Smooth muscle cell (in vitro differentiated cells): ENCODE measurements at regions not wholly inside any gene's neighbourhood (a gene's known extent, or its start where the extent isn't known, plus 50 kb on each side); places are given as distances from the start of the nearest gene placed in this dataset.

Source experiments
- DNase-seq: peaks from one replicate; lab custom pipeline; 2025; ENCODE audit not compliant: unreplicated experiment; lab: John Stamatoyannopoulos, UW
- H2AFZ ChIP-seq: fragments of 200-600 bp; sonication (generic); 2 replicates; pipeline ENCODE4 v1.6.0; 2016; ENCODE audit warnings: antibody characterized with exemption, low read depth, mild to moderate bottlenecking
- H3F3A ChIP-seq: fragments of 200-600 bp; sonication (generic); 2 replicates; pipeline ENCODE4 v1.6.0; 2017; ENCODE audit warnings: antibody characterized with exemption, low read depth
- H3K27ac ChIP-seq: fragments of 200-600 bp; sonication (generic); 2 replicates; pipeline ENCODE4 v1.5.1; 2016; ENCODE audit warnings: low read depth, mild to moderate bottlenecking
- H3K27me3 ChIP-seq: fragments of 200-600 bp; sonication (generic); 2 replicates; pipeline ENCODE4 v1.6.1; 2016; ENCODE audit warnings: low read depth, mild to moderate bottlenecking
- H3K36me3 ChIP-seq: fragments of 200-600 bp; sonication (generic); 2 replicates; pipeline ENCODE4 v1.5.1; 2016; ENCODE audit warnings: low read depth
- H3K4me1 ChIP-seq: fragments of 200-600 bp; sonication (generic); 2 replicates; pipeline ENCODE4 v1.5.1; 2016; ENCODE audit warnings: low read depth
- H3K4me2 ChIP-seq: fragments of 200-600 bp; sonication (generic); 2 replicates; pipeline ENCODE4 v1.6.0; 2016; ENCODE audit warnings: mild to moderate bottlenecking
- H3K4me3 ChIP-seq: fragments of 200-600 bp; sonication (generic); 2 replicates; pipeline ENCODE4 v1.5.1; 2016; ENCODE audit warnings: mild to moderate bottlenecking
- H3K79me2 ChIP-seq: fragments of 200-600 bp; sonication (generic); 2 replicates; pipeline ENCODE4 v1.6.0; 2016; ENCODE audit warnings: low read depth, mild to moderate bottlenecking
- H3K9ac ChIP-seq: fragments of 200-600 bp; sonication (generic); 2 replicates; pipeline ENCODE4 v1.6.0; 2016; ENCODE audit warnings: low read depth
- H3K9me3 ChIP-seq: fragments of 200-600 bp; sonication (generic); replicated peaks from 2 replicates; pipeline ENCODE4 v1.5.1; 2016; ENCODE audit warnings: low read depth
- H4K20me1 ChIP-seq: fragments of 200-600 bp; sonication (generic); 2 replicates; pipeline ENCODE4 v1.6.0; 2016; ENCODE audit warnings: low read depth
- WGBS: methylation state at CpG from one replicate; pipeline ENCODE4 v1.1.7; 2016; ENCODE audit warnings: low lambda C conversion rate; 5-methylcytosine and 5-hydroxymethylcytosine counted together
- TF ChIP-seq, protein P1 (sequence below): fragments of 200-600 bp; sonication (generic); IDR thresholded peaks from 2 replicates; pipeline ENCODE4 v1.5.1; 2017; ENCODE audit warnings: borderline replicate concordance, mild to moderate bottlenecking, antibody characterized with exemption; ENCODE audit not compliant: insufficient read depth, poor library complexity, severe bottlenecking

DNA sequence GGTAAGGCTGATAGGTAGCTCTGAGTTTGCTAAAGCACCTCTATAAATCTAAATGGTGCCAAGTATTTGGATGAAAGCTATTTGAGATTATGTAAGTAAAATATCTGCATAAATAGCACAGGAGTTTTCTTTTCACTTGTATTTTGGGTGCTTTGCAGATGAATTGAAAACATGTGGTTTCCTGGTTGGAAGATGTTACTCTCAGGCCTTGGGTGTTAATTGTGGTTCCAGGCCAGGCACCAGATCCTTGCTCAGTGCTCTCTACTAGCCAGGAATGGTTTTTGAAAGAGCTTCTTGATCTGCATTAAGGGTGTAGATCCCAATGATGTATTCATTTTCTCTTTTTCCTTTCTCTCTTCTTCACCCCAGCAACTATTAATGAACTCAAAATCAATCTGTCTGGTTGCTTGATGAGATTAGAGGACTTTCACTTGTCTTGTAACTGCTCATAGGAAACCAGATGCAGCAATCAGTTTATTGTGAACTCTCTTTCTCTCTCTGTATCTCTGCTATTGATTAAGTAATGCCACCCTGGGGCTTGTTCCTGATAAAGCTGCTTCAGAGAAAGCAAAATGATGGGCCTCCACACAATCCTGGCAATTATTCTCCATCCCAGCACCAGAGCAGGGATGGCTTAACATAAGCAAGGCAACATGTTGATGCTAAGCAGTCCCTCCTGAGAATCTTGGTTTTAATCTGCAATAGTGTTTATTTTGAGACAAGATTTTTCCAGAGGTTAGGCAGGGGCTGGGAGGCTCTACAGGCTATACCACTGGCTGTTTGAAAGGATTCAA, 147.0 kb upstream of the NTM start:
- Histone ChIP-seq H3K27ac (no peak overlapping the region), H3K79me2 (no peaks in the 10 kb centered on the region), H4K20me1 (no peaks in the 10 kb centered on the region), H3K9me3 (no peaks in the 10 kb centered on the region), H3K9ac (no peak overlapping the region), H3K36me3 (no peaks in the 10 kb centered on the region), H3F3A (no peaks in the 10 kb centered on the region), H3K4me2 (no peak overlapping the region), H3K4me1 (peaks cover 8% of the 10 kb centered on the region), H3K4me3 (no peak overlapping the region), H2AFZ (no peak overlapping the region), H3K27me3 (no peaks in the 10 kb centered on the region)
- TF ChIP-seq, protein P1, sequence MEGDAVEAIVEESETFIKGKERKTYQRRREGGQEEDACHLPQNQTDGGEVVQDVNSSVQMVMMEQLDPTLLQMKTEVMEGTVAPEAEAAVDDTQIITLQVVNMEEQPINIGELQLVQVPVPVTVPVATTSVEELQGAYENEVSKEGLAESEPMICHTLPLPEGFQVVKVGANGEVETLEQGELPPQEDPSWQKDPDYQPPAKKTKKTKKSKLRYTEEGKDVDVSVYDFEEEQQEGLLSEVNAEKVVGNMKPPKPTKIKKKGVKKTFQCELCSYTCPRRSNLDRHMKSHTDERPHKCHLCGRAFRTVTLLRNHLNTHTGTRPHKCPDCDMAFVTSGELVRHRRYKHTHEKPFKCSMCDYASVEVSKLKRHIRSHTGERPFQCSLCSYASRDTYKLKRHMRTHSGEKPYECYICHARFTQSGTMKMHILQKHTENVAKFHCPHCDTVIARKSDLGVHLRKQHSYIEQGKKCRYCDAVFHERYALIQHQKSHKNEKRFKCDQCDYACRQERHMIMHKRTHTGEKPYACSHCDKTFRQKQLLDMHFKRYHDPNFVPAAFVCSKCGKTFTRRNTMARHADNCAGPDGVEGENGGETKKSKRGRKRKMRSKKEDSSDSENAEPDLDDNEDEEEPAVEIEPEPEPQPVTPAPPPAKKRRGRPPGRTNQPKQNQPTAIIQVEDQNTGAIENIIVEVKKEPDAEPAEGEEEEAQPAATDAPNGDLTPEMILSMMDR = no peak
- no peak for DNase-seq

DNA sequence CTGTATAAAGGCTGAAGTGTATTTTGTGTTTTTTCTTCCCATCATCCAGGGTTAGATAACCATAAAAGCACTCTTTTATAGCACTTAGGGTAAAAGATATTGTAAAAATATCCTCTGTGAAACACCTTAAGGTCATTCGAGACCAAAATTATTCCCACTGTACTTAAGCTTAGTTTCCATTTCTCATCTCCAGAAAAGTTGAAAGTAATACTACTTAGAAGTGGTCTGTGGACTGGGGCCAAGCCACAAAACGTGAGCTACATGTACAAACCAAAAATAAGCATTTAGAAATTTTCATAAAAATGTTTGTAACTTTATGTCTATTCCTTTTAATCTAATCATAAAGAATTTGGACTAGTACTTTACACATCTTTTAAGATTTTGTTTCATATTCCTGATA, 142.0 kb upstream of the NTM start:
- Histone ChIP-seq H3K4me1 (peaks cover 8% of the 10 kb centered on the region), H3K4me2 (no peak overlapping the region), H3K79me2 (no peaks in the 10 kb centered on the region), H3K36me3 (no peaks in the 10 kb centered on the region), H2AFZ (no peak overlapping the region), H3K4me3 (no peak overlapping the region), H3K27me3 (no peaks in the 10 kb centered on the region), H3K27ac (no peak overlapping the region), H3F3A (no peaks in the 10 kb centered on the region), H3K9me3 (no peaks in the 10 kb centered on the region), H4K20me1 (no peaks in the 10 kb centered on the region), H3K9ac (no peak overlapping the region)
- WGBS = 90% methylated on average over 2 of the region's 2 CpGs
- TF ChIP-seq, protein P1 = no peak
- DNase-seq = no peak

DNA sequence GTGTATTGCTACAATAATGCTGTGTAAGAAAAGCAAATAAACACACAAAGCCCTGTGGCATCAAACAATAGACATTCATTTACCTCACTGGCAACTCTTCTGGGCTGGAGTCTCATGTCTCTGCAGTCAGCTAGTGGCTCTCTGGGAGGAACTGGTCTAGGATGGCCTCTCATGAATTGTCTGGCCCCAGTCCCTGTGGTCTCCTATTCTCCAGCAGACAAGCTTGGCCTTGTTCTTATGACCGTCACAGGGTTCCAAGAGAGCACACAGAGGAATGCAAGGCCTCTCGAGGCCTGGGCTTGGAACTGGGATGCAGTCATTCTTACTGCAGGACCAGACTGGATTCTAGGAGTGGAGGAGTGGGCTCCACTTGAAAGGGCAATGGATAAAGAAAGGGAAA, 141.2 kb upstream of the NTM start:
- DNase-seq = no peak

More for the DNA sequence above, 141.2 kb upstream of the NTM start:
- H3K79me2 ChIP-seq = no peaks in the 10 kb centered on the region
- H3K9ac ChIP-seq = no peak overlapping the region
- H3K9me3 ChIP-seq = no peaks in the 10 kb centered on the region
- H4K20me1 ChIP-seq = no peaks in the 10 kb centered on the region
- 82% methylated on average over 2 of the region's 2 CpGs for WGBS
- TF ChIP-seq, protein P1 = no peak
- H3K27me3 ChIP-seq = no peaks in the 10 kb centered on the region
- no peaks in the 10 kb centered on the region for H3F3A ChIP-seq
- H3K4me3 ChIP-seq = no peak overlapping the region
- H3K36me3 ChIP-seq = no peaks in the 10 kb centered on the region
- H2AFZ ChIP-seq = no peak overlapping the region
- H3K4me1 ChIP-seq = peaks cover 3% of the 10 kb centered on the region
- H3K4me2 ChIP-seq = no peak overlapping the region
- H3K27ac ChIP-seq = no peak overlapping the region
